ENCODE measurements at regions not wholly inside any gene's neighbourhood (a gene's known extent, or its start where the extent isn't known, plus 50 kb on each side); places are given as distances from the start of the nearest gene placed in this dataset.

DNA sequence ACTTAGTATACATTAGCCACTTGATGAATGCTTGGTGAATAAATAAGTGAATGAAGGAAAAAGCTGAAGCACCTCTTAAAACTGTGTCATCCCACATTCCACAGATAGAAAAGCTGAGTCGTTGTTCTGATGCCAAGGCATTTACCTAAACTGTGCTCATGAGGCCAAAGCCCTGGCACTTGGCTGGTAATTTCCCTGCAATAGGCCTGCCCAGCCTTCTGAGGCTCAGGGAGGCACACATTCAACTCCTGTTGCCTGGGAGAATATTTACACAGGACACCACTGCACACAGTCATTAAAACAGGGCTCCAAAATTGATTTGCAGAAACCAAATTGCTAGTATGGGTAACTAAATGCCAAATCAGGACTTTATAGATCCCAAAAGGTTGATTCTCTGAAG, 333.0 kb upstream of the C16orf82 start:
- TF ChIP-seq, protein P1, sequence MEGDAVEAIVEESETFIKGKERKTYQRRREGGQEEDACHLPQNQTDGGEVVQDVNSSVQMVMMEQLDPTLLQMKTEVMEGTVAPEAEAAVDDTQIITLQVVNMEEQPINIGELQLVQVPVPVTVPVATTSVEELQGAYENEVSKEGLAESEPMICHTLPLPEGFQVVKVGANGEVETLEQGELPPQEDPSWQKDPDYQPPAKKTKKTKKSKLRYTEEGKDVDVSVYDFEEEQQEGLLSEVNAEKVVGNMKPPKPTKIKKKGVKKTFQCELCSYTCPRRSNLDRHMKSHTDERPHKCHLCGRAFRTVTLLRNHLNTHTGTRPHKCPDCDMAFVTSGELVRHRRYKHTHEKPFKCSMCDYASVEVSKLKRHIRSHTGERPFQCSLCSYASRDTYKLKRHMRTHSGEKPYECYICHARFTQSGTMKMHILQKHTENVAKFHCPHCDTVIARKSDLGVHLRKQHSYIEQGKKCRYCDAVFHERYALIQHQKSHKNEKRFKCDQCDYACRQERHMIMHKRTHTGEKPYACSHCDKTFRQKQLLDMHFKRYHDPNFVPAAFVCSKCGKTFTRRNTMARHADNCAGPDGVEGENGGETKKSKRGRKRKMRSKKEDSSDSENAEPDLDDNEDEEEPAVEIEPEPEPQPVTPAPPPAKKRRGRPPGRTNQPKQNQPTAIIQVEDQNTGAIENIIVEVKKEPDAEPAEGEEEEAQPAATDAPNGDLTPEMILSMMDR (IDR thresholded peaks at IDR 0.05), result no peak
- TF ChIP-seq POLR2AphosphoS5 (IDR thresholded peaks at IDR 0.05) (no peak), POLR2A (IDR thresholded peaks at IDR 0.05) (no peak)
